Stimulated activated CD4-positive, alpha-beta T cell treated with anti-CD3 and anti-CD28 coated beads, Interleukin-15, amount 100 ng/mL, for 24 hours (primary cell): ENCODE measurements at regions not wholly inside any gene's neighbourhood (a gene's known extent, or its start where the extent isn't known, plus 50 kb on each side); places are given as distances from the start of the nearest gene placed in this dataset.
"Not testable (repeated sequence)": the region's sequence is repeated elsewhere in the genome, so short reads cannot be mapped to it uniquely, and the experiment has no call there.

Experiments
- DNase-seq: peaks from one replicate; pipeline ENCODE4 v3.0.0-alpha.2; 2020

DNA sequence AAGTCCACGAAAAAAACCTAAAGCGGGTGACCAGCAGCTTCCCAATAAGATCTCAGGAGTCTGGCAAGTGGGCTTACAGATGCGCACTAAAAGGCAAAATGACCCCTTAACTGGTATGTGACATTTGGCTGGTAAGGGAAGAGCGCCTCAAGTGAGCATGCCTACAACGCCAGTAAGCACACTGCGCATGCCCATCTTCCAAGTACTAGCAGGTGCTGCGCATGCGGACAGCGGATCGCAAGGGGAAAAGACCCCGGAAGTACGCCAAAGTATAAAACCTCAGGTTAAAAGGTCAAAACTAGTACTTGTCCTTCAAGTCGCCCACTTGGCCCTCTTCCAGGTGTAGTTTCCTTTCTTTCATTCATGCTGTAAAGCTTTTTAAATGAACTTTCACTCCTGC, 518.5 kb upstream of the MDGA2 start:
- DNase-seq, result no peak

DNA sequence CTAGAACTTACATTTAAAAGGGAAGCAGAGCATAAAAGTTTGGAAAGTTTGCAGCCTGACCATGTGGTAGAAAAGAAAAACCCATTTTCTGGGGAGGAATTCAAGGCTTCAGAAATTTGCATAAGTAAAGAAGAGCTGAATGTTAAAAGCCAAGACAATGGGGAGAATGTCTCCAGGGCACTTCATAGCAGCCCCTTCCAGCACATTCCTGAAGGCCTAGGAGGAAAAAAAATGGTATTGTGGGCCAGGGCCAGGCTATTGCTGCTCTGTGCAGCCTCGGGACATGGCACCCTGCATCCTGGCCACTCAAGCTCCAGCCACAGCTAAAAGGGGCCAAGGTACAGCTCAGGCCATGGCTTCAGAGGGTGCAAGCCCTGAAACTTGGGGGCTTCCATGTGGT, 474.2 kb upstream of the MDGA2 start:
- not testable (repeated sequence) for DNase-seq

GRCh38 chr14:48140804-48141203, 465.4 kb upstream of the MDGA2 start:
- no peak for DNase-seq

- no peak for DNase-seq
Measured at GRCh38 chr14:48129472-48129871, 454.1 kb upstream of the MDGA2 start.

GRCh38 chr14:48127674-48128073, 452.3 kb upstream of the MDGA2 start:
- DNase-seq, result no peak

DNA sequence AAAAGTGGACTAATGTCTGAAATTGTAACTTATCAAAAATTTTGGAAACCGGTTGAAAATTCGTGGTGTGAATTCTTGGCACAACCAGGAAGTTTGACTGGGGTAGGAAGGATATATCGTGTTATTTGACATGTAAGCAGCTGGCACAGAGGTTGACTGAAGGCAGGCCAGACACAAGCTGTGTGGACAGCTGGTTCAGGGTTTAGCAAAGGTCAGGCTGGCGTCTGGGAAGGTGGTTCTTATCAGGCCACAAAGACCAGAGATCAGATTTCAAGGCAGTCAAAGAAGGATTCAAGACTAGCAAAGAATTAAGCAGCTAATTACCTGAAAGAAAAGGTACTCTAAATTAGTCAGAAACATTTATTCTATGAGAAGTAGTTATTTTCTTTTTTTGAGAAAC, 450.2 kb upstream of the MDGA2 start:
- no peak for DNase-seq

- no peak for DNase-seq
Measured at GRCh38 chr14:48113713-48114112, 438.3 kb upstream of the MDGA2 start.

DNA sequence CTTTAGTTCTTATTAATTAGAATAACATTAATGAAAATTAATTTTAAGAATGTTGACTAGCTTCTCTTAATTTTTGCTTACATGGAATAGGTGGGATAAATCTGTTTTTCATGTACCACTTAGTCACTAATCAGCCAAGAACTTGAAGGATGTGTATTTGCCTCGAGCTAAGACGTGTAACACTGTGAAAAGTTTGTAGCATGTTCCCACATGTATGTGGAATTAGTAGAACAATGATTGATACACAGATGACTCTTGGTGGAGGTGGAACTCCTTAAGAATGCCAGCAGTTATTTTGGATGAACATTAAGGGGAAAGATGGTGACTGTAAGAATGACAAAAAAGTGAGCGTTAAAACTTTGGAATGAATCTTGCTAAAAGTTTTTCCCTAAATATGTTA, 435.7 kb upstream of the MDGA2 start:
- DNase-seq, result no peak

DNA sequence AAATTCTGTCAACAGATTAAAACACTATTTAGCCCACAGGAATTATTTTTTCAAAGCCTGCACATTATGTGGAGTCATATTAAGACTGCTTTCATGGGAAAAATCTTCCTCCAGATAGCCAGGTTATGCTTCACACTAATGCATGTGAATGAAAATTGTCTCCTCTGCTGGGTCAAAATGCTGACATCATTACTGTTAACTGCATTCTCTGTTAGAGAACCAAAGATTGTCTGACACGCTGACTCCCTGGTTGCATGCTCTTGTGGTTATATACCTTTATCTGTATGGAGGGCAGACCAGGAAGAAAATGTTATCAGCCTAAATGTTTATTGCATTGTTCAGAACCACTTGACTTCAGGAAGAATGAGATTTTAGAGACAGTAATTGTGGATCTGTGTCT, 432.2 kb upstream of the MDGA2 start:
- no peak for DNase-seq

- no peak for DNase-seq
Measured at GRCh38 chr14:48096897-48097296, 421.5 kb upstream of the MDGA2 start.

GRCh38 chr14:48086516-48086915, 411.1 kb upstream of the MDGA2 start:
- no peak for DNase-seq

GRCh38 chr14:48075487-48075886, 400.1 kb upstream of the MDGA2 start:
- DNase-seq, result no peak

DNA sequence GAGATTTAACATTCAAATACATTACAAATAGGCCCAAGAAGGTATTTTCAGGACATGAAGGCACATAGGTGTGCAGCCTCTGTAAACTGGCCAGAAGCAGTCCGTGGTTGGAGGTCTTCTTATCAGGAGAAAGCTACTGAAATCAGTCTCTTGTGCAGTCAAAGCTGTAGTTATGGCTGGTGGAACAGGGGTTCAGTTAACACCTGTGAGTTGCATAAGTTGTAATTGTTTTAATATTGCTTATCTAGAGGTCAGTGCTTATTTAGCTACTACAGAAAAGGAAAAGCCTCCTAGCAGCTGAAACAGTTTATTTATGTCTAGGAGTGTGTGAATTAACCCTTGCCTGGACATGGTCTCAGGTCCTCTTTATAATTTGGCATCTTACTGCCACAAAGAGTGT, 377.6 kb upstream of the MDGA2 start:
- DNase-seq, result no peak

GRCh38 chr14:48035836-48036235, 360.4 kb upstream of the MDGA2 start:
- DNase-seq, result no peak

- DNase-seq, result no peak
Measured at GRCh38 chr14:48027115-48027514, 351.7 kb upstream of the MDGA2 start.

DNA sequence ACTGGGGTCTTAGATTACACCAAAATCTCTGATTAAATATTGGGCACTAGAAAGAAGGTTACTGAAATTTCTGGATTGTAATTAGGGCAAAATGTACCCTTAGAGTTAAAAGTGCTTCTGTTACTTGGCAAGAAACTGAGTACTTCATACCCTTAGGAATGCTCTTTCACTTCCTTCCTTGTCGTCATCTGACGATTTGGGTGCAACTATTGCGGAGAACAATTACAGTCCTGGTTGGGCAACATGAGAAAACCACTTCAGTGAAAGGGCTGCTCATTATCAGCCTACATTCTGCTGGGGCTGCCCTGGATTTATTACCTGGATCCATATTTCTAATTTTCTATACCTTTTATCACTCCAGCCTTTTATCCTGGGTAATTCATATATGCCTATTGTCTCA, 348.5 kb upstream of the MDGA2 start:
- no peak for DNase-seq

GRCh38 chr14:48011484-48011883, 336.1 kb upstream of the MDGA2 start:
- not testable (repeated sequence) for DNase-seq

DNA sequence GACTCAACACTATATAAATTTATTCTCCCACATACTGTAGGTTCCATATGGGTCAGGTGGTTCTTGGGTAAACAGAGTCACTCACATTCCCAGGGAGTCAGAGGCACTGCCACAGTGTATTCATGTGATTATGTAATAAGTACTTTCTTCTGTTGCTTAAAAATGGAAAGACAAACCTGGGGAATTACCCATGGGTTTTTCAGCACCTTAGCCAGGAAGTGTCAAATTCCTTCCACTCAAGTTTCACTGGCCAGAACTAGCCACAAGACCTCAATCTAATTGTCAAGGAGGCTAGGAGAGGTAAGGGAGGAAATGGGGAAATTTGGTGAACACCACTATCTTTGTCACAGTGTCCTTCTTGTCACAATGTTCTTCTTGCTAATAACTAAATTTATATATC, 333.2 kb upstream of the MDGA2 start:
- DNase-seq, result no peak

DNA sequence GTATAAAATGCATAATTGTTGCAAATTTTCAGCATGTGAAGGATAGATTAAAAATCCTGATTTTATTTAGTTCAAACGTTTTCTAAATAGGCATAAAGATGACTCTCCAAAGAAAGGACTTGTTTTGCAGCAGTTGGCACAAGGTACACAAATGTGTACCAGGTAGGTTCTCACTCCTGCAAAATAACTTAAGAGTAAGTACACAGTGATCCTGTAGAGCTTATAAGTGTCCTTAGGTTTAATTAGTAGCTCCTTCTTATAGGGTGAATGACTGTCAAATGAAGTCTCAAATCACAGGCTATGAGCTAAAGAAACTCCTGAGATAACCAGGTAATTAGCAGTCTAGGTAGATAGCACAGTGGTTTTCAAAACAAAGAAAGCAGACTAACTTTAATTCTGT, 330.6 kb upstream of the MDGA2 start:
- no peak for DNase-seq

DNA sequence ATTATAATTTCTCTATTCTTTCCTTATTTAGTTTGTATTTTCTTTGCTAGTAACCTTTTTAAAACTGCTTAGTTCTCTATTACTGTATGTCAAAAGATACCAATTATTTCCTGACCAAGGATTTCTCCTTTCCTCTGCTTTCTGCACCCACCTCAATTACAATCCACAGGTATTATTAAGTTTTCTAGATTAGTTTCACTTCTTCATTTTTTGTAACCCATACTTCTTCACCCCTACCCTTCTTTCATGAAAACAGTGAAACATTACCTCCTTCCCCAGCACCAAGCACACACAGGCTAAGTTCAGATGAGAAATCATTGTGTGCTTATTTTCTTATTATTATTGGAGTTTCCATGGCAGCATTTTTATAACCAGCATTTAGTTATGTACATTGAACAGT, 318.5 kb upstream of the MDGA2 start:
- DNase-seq, result no peak

GRCh38 chr14:47988175-47988574, 312.8 kb upstream of the MDGA2 start:
- no peak for DNase-seq

- DNase-seq, result no peak
Measured at GRCh38 chr14:47978871-47979270, 303.5 kb upstream of the MDGA2 start.

GRCh38 chr14:47976139-47976538, 300.7 kb upstream of the MDGA2 start:
- no peak for DNase-seq

- DNase-seq, result no peak
Measured at GRCh38 chr14:47966076-47966810, 290.8 kb upstream of the MDGA2 start.

GRCh38 chr14:47961634-47962033, 286.2 kb upstream of the MDGA2 start:
- DNase-seq, result no peak

GRCh38 chr14:47959740-47960139, 284.3 kb upstream of the MDGA2 start:
- no peak for DNase-seq
